ENCODE measurements at regions not wholly inside any gene's neighbourhood (a gene's known extent, or its start where the extent isn't known, plus 50 kb on each side); places are given as distances from the start of the nearest gene placed in this dataset.

GRCh38 chr17:79212149-79213087 is 137.8 kb downstream of the ENGASE start:
- no peak for DNase-seq (ENCODE audit: low read depth in 1 of 2, low spot score in 1 of 2)

GRCh38 chr17:79211061-79211770 is 136.6 kb downstream of the ENGASE start:
- DNase-seq (ENCODE audit: low read depth in 1 of 2, low spot score in 1 of 2), result no peak

GRCh38 chr17:79210638-79211037 is 136.0 kb downstream of the ENGASE start:
- DNase-seq (ENCODE audit: low read depth in 1 of 2, low spot score in 1 of 2), result no peak

- no peak for DNase-seq (ENCODE audit: low read depth in 1 of 2, low spot score in 1 of 2)
Measured at GRCh38 chr17:79207960-79208359, 133.3 kb downstream of the ENGASE start.

- no peak for DNase-seq (ENCODE audit: low read depth in 1 of 2, low spot score in 1 of 2)
Measured at GRCh38 chr17:79205688-79206205, 131.1 kb downstream of the ENGASE start.

GRCh38 chr17:79204261-79204660 is 129.6 kb downstream of the ENGASE start:
- DNase-seq (ENCODE audit: low read depth in 1 of 2, low spot score in 1 of 2), result no peak

- no peak for DNase-seq (ENCODE audit: low read depth in 1 of 2, low spot score in 1 of 2)
Measured at GRCh38 chr17:79203657-79204056, 129.0 kb downstream of the ENGASE start.

GRCh38 chr17:79203016-79203415 is 128.4 kb downstream of the ENGASE start:
- DNase-seq (ENCODE audit: low read depth in 1 of 2, low spot score in 1 of 2), result no peak

- DNase-seq (ENCODE audit: low read depth in 1 of 2, low spot score in 1 of 2), result no peak
Measured at GRCh38 chr17:79202480-79202879, 127.9 kb downstream of the ENGASE start.

GRCh38 chr17:79201536-79202227 is 127.1 kb downstream of the ENGASE start:
- DNase-seq (ENCODE audit: low read depth in 1 of 2, low spot score in 1 of 2), result no peak

- DNase-seq (ENCODE audit: low read depth in 1 of 2, low spot score in 1 of 2), result no peak
Measured at GRCh38 chr17:79201119-79201518, 126.5 kb downstream of the ENGASE start.

- no peak for DNase-seq (ENCODE audit: low read depth in 1 of 2, low spot score in 1 of 2)
Measured at GRCh38 chr17:79196913-79197312, 122.3 kb downstream of the ENGASE start.

- no peak for DNase-seq (ENCODE audit: low read depth in 1 of 2, low spot score in 1 of 2)
Measured at GRCh38 chr17:79192503-79193351, 118.1 kb downstream of the ENGASE start.

GRCh38 chr17:79191270-79191934 is 116.8 kb downstream of the ENGASE start:
- DNase-seq (ENCODE audit: low read depth in 1 of 2, low spot score in 1 of 2), result no peak

GRCh38 chr17:79189305-79189704 is 114.7 kb downstream of the ENGASE start:
- DNase-seq (ENCODE audit: low read depth in 1 of 2, low spot score in 1 of 2), result no peak

GRCh38 chr17:79188685-79189084 is 114.1 kb downstream of the ENGASE start:
- no peak for DNase-seq (ENCODE audit: low read depth in 1 of 2, low spot score in 1 of 2)

GRCh38 chr17:79188048-79188447 is 113.4 kb downstream of the ENGASE start:
- DNase-seq (ENCODE audit: low read depth in 1 of 2, low spot score in 1 of 2), result no peak

GRCh38 chr17:79187186-79187585 is 112.6 kb downstream of the ENGASE start:
- no peak for DNase-seq (ENCODE audit: low read depth in 1 of 2, low spot score in 1 of 2)

- DNase-seq (ENCODE audit: low read depth in 1 of 2, low spot score in 1 of 2), result no peak
Measured at GRCh38 chr17:79186406-79186805, 111.8 kb downstream of the ENGASE start.

GRCh38 chr17:79185671-79186070 is 111.0 kb downstream of the ENGASE start:
- DNase-seq (ENCODE audit: low read depth in 1 of 2, low spot score in 1 of 2), result no peak
